HepG2 (cell line): ENCODE measurements at regions not wholly inside any gene's neighbourhood (a gene's known extent, or its start where the extent isn't known, plus 50 kb on each side); places are given as distances from the start of the nearest gene placed in this dataset.

ENCODE experiments used
- ASH2L ChIP-seq: fragments of 300-600, 200-600 bp; sonication (generic); IDR thresholded peaks from 2 replicates; pipeline ENCODE4 v1.7.0; 2017; ENCODE audit warnings: low read depth, mild to moderate bottlenecking, moderate library complexity, mixed read lengths, low read length; ENCODE audit not compliant: insufficient read length
- EED ChIP-seq: sonication (generic); formaldehyde crosslinking; IDR thresholded peaks from 2 replicates; pipeline ENCODE4 v1.5.0; 2020; ENCODE audit warnings: mild to moderate bottlenecking, missing genetic modification reagents
- EZH2 ChIP-seq: conservative IDR thresholded peaks from 2 replicates; pipeline ENCODE4 v1.6.1; 2012; ENCODE audit warnings: mild to moderate bottlenecking, low read depth, low read length, moderate library complexity
- FOSL1 ChIP-seq: sonication (generic); formaldehyde crosslinking; IDR thresholded peaks from 2 replicates; pipeline ENCODE4 v1.9.0; 2021; ENCODE audit warnings: missing genetic modification reagents, borderline replicate concordance
- GABPB1 ChIP-seq: IDR thresholded peaks from 2 replicates; pipeline ENCODE4 v1.6.1; 2016; ENCODE audit warnings: mild to moderate bottlenecking, missing genetic modification reagents, moderate library complexity, missing compliant biosample characterization
- PRPF4 ChIP-seq: fragments of 200-400 bp; formaldehyde crosslinking; IDR thresholded peaks from 2 replicates; pipeline ENCODE4 v1.6.1; 2016; ENCODE audit warnings: low read length, low read depth; ENCODE audit not compliant: poor library complexity, severe bottlenecking
- SAFB2 ChIP-seq: sonication (generic); formaldehyde crosslinking; IDR thresholded peaks from 2 replicates; pipeline ENCODE4 v1.5.1; 2020; ENCODE audit warnings: missing genetic modification reagents, low read depth, mild to moderate bottlenecking, borderline replicate concordance
- SYNCRIP ChIP-seq: fragments of 200-400 bp; formaldehyde crosslinking; IDR thresholded peaks from 2 replicates; pipeline ENCODE4 v1.6.1; 2018; ENCODE audit warnings: mild to moderate bottlenecking, low read depth, low read length; ENCODE audit not compliant: insufficient read depth
- TF ChIP-seq, protein P1 (sequence below): sonication (generic); formaldehyde crosslinking; IDR thresholded peaks from 2 replicates; pipeline ENCODE4 v1.8.1; 2022; ENCODE audit warnings: mild to moderate bottlenecking, missing genetic modification reagents
- TF ChIP-seq, protein P2 (sequence below): sonication (generic); formaldehyde crosslinking; IDR thresholded peaks from 2 replicates; pipeline ENCODE4 v1.5.0; 2020; ENCODE audit warnings: mild to moderate bottlenecking, missing genetic modification reagents, moderate library complexity

DNA sequence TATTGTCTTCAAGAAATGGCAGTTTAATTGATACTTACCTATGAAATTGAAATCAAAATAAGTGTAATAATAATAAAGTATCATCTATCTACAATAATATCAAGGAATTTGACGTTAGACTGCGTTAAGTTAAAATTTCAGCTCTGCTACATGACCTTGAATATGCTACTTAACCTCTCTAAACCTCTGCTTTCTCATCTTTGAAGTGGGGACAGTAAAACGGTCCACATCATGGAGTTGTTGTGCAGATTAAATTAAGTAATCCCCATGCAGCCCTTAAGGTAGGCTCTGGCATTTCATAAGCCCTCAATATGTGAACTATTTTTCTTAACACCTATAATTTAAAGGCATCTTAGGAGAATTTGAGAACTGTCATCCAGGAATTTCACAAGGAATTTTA, 252.4 kb upstream of the PHF14 start:
- TF ChIP-seq ASH2L (no peak), EED (CRISPR knock-in tag) (no peak), PRPF4 (no peak), SYNCRIP (no peak), SAFB2 (CRISPR knock-in tag) (no peak), FOSL1 (no peak), EZH2 (no peak), GABPB1 (CRISPR knock-in tag) (no peak)
- TF ChIP-seq, protein P1, sequence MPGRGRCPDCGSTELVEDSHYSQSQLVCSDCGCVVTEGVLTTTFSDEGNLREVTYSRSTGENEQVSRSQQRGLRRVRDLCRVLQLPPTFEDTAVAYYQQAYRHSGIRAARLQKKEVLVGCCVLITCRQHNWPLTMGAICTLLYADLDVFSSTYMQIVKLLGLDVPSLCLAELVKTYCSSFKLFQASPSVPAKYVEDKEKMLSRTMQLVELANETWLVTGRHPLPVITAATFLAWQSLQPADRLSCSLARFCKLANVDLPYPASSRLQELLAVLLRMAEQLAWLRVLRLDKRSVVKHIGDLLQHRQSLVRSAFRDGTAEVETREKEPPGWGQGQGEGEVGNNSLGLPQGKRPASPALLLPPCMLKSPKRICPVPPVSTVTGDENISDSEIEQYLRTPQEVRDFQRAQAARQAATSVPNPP (CRISPR knock-in tag), result no peak
- TF ChIP-seq, protein P2, sequence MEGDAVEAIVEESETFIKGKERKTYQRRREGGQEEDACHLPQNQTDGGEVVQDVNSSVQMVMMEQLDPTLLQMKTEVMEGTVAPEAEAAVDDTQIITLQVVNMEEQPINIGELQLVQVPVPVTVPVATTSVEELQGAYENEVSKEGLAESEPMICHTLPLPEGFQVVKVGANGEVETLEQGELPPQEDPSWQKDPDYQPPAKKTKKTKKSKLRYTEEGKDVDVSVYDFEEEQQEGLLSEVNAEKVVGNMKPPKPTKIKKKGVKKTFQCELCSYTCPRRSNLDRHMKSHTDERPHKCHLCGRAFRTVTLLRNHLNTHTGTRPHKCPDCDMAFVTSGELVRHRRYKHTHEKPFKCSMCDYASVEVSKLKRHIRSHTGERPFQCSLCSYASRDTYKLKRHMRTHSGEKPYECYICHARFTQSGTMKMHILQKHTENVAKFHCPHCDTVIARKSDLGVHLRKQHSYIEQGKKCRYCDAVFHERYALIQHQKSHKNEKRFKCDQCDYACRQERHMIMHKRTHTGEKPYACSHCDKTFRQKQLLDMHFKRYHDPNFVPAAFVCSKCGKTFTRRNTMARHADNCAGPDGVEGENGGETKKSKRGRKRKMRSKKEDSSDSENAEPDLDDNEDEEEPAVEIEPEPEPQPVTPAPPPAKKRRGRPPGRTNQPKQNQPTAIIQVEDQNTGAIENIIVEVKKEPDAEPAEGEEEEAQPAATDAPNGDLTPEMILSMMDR (CRISPR knock-in tag), result no peak
